CD1c-positive myeloid dendritic cell (primary cell): ENCODE measurements at regions not wholly inside any gene's neighbourhood (a gene's known extent, or its start where the extent isn't known, plus 50 kb on each side); places are given as distances from the start of the nearest gene placed in this dataset.
"Not testable (repeated sequence)": the region's sequence is repeated elsewhere in the genome, so short reads cannot be mapped to it uniquely, and the experiment has no call there.

Source experiments
- DNase-seq: peaks from one replicate; pipeline ENCODE4 v3.0.0-alpha.2; 2016; ENCODE audit errors: extremely low spot score

DNA sequence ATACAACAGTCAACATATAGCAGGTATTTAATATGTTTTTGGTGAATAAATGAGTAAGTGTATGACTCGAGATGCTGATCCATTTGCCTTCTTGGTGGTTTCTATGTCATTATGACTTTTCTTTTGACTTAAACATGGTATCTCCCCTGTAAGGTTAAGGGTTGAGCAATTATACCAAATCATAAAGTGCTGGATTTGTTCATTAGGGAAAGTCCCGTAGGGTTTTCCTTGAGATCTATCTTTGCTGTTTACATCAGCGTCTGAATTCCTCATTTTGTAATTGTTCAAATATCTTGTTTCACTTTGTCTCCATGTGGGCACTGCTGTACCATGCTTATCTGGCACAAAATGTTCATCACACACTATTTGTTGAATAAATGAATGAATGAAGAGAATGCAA, 562.6 kb downstream of the EDEM1 start:
- no peak for DNase-seq

DNA sequence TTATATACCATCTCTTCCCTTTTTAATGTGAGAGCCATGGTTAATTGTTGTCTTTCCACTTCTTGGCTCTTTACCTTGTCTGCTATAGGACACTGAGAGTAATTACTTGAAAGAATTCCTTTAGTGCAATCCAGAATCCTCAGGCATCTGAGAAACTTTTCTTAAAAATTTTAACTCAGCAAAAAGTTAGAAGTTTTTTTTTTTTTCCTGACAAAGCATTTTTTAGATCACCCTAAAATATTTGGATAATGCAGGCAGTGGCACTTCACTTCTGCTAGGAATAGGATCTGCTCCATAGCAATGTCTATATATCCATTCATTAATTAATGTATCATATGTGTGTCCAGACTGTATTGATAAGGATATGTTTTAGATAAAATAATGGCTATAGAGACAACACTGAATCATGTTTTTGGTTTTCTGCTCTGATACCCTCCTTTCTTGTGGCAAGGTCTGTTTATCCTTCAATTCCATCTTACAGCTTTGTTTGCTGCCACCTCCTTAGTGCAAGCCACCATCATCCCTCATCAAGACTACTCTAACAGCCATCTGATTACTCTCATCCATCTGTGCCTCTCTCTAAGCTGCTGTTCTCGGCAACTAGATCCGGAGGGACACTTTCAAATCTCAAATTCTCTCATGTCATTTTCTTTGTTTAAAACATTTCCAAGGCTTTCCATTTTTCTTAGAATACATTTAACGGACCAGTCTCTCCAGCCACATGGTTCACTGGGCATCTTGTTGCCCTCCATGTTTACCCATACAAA, 563.5 kb downstream of the EDEM1 start:
- DNase-seq, result no peak

DNA sequence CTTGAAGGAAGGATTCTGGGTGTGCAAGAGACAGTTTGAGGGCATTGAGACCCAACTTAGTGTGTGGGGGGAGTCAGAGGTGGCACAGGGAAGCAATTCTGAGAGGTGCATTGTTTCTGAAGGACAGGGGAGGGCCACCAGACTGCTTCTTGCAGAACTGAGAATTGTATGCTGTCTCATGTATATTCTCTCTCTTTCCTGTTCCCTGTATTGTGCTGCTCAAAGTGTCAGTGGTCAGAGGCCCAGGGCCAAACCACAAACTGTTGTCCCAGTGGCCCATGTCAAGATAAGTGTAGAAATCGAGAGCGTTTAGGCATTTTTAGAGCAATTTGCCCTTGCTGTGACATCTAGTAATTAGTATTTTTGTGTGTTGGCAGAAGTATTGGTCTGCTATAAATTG, 567.1 kb downstream of the EDEM1 start:
- peak; percentile 8 for DNase-seq

DNA sequence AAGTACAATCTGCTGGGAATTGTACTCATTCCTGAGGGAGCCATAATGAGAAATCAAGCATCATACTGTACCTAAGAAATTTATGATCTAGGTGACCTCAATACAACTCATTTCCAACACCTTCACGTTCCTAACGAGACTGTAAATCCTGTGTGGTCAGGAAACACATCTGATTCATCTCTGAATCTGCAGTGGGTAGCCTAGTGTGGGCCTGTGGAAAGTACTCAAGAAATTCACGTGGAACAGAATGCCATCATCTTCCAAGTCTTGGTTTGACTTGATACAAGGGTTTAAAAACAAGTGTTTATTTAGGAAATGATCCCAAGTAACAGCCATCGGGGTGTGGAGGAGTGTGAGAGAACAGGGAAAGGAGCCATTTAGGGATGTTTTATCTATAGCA, 568.9 kb downstream of the EDEM1 start:
- DNase-seq, result no peak

DNA sequence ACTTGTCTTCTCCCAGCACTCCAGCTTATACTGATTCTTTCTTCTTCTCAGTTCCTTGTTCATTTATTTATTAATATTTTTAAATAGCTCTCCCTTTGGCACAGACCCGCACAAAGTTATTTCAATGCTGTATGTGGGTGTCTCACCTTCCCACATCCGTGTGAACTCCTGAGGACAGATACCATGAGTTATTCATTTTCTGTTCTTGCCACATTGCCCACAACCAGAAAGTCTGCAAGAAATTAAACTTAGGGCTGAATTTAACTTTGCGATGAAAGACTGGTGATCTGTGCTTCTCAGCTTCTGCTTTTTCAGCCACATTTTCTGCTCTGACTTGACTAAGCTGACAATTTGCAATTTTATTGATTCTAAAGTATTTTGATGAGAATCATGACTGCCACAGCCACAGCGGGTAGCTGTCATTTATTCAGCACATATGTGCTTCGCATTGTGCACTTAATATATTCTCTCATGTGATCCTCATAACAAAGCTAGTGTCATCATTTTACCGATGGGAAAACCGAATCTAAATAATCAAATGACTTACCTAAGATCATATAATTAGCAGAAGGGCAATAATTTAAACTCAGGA, 569.8 kb downstream of the EDEM1 start:
- no peak for DNase-seq

- no peak for DNase-seq
These were observed 571.2 kb downstream of the EDEM1 start for GRCh38 chr3:5758699-5759098.

GRCh38 chr3:5762506-5762905, 575.0 kb downstream of the EDEM1 start:
- no peak for DNase-seq

DNA sequence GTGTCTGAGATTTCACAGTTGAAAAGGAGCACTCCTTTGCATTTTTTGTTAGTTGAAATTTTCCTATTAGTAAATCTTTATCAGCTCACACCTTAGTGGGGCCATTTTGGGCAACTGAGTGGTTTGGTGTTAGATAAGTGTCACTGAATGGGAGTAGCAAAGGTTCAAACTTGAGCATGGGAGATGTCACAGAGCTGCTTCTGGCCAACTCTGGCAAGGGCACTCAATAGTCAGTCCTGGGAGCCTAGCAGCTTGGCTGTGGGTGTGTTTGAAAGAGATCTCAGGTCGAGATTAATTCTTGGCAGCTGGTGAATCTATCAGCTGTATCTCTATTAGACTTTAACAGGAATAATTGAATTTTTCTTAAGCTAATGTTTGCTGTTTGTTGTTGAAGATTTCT, 579.3 kb downstream of the EDEM1 start:
- DNase-seq, result no peak

DNA sequence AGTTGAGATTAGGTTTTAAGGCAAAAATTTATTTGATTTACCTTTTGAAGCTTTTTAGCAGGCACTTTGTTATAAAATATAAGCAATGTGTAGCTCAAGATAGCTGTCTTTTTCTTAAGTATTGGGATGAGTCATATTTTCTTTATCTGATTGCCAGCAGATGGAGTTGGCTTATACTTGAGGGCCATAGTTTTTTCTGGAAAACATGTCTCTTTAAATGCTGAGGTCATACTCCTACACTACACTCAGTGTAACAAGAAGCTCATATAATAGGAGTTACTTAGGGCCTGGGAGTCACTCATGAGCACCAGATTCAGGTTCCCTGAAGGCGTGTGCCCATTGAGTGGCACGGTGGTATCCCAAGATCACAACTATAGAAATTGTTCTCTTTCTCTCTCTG, 579.8 kb downstream of the EDEM1 start:
- no peak for DNase-seq

DNA sequence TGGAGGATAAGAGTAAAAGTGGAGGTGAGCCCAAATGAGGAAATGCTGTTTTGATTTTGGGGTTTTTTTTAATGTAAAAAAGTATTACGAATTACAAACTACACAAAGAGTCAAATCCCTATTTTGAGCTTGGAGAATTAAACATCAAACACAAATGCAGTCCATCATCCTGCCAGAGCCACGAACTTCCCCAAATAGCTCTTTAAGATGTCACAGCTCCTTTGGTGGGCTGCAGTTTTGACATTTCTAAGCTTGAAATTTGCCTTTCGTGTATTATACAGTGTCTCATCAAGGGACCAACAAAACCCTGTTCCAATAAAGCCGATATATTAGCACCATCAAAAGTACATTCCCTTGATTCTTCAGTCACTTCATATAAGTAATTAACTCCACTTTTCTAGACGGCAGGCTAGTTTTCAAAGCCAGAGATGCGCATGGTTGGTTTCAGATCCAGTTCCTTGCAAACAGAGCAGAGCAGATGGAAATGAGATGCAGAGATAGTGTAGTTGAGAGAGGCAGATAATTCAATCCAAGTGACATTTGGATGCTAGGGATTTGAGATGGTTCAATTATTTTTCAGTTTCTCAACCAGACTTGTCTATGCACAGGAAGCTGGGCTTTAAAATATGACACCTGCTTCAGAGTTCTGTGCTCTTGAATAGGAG, 580.9 kb downstream of the EDEM1 start:
- no peak for DNase-seq

- no peak for DNase-seq
These were observed 582.3 kb downstream of the EDEM1 start for GRCh38 chr3:5769825-5770224.

DNA sequence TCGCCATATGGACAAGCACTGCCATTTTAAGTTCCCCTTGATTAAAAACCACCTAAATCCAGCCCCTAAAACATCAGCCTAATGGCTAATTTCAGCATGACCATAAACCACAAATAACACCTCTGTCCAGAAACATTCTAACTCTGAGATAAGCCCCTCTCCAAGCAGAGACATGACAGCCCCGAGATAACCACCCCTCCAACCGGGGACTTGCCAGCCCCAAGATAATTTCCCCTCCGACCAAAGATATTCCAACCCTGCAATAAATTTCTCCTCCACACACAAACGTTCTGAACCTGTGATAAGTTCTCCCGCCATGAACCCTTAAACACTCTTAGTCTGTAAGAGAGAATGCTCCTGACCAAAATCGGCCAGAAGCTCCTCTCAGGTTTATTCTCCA, 586.8 kb downstream of the EDEM1 start:
- no peak for DNase-seq

DNA sequence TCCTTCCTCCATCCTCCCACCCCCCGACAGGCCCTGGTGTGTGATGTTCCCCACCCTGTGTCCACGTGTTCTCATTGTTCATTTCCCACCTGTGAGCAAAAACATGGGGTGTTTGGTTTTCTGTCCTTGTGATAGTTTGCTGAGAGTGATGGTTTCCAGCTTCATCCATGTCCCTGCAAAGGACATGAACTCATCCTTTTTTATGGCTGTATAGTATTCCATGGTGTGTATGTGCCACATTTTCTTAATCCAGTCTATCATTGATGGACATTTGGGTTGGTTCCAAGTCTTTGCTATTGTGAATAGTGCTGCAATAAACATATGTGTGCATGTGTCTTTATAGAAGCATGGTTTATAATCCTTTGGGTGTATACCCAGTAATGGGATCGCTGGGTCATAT, 587.6 kb downstream of the EDEM1 start:
- not testable (repeated sequence) for DNase-seq

DNA sequence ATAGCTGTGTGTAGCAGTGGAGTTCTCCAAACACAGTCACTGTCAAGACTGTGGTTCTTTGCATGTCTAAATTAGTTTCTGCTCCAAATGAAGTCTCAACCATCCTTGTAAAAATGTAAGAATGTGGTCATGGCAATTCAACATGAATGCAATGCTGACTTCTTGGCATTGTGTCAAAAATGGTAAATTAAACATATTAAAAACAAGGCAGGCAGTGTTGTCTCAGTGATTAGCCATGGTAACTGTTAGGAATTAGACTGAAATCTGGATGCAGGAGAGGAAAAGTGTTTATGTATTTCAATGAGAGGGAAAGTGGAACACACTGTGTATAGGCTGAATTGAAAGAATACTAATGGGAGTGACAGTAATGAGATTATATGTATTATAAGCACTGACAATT, 597.2 kb downstream of the EDEM1 start:
- DNase-seq, result no peak

GRCh38 chr3:5787861-5788488, 600.5 kb downstream of the EDEM1 start:
- DNase-seq, result peak; percentile 52

GRCh38 chr3:5788496-5788895, 601.0 kb downstream of the EDEM1 start:
- DNase-seq, result no peak

GRCh38 chr3:5791558-5791957, 604.1 kb downstream of the EDEM1 start:
- DNase-seq, result no peak

DNA sequence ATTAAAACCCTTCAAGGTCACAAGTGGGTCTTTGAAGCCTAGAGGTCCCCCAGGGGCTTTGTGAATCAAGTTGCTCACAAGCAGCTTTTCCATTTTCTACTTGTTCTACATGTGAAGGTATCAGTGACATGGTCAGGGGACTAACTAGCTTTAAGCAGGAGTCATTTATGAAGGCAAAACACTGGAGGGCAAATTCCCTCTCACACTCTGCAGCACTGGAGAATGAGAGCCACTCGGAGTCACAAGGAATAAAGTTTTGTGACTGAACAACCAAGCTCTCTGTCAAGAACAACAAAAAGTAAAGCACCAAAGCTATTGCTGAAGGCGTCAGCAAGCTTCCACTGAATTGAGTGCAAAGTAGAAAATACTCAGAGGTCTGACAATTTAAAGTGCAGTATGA, 609.0 kb downstream of the EDEM1 start:
- no peak for DNase-seq

- DNase-seq, result no peak
These were observed 611.3 kb downstream of the EDEM1 start for GRCh38 chr3:5798809-5799208.

GRCh38 chr3:5799398-5799797, 611.9 kb downstream of the EDEM1 start:
- DNase-seq, result no peak

- no peak for DNase-seq
These were observed 613.5 kb downstream of the EDEM1 start for GRCh38 chr3:5800965-5801364.

DNA sequence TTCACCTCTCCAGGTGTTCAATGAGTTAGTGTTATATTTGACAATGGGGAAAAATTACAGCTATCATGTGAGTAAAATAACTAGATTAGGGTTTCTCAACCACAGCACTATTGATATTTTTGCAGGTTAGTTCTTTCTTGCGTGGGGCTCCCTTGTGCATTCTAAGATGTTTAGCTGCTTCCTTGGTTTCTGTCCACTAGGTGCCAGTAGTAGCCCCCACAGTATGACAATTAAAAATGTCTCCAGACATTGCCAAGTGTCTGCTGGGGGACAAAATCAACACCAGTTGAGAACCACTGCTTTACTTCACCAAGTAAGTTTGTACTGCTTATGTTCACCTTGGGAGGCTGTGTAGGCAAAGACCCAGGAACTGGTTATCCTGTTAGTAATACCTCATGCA, 618.7 kb downstream of the EDEM1 start:
- peak; percentile 3 for DNase-seq
